Smooth muscle cell (in vitro differentiated cells): ENCODE measurements at regions not wholly inside any gene's neighbourhood (a gene's known extent, or its start where the extent isn't known, plus 50 kb on each side); places are given as distances from the start of the nearest gene placed in this dataset.
A peak's percentile ranks its signal among the peaks of the same experiment; 100 is the strongest.

Source experiments
- DNase-seq: peaks from one replicate; lab custom pipeline; 2025; ENCODE audit not compliant: unreplicated experiment; lab: John Stamatoyannopoulos, UW
- H2AFZ ChIP-seq: fragments of 200-600 bp; sonication (generic); 2 replicates; pipeline ENCODE4 v1.6.0; 2016; ENCODE audit warnings: antibody characterized with exemption, low read depth, mild to moderate bottlenecking
- H3F3A ChIP-seq: fragments of 200-600 bp; sonication (generic); 2 replicates; pipeline ENCODE4 v1.6.0; 2017; ENCODE audit warnings: antibody characterized with exemption, low read depth
- H3K27ac ChIP-seq: fragments of 200-600 bp; sonication (generic); 2 replicates; pipeline ENCODE4 v1.5.1; 2016; ENCODE audit warnings: low read depth, mild to moderate bottlenecking
- H3K27me3 ChIP-seq: fragments of 200-600 bp; sonication (generic); 2 replicates; pipeline ENCODE4 v1.6.1; 2016; ENCODE audit warnings: low read depth, mild to moderate bottlenecking
- H3K36me3 ChIP-seq: fragments of 200-600 bp; sonication (generic); 2 replicates; pipeline ENCODE4 v1.5.1; 2016; ENCODE audit warnings: low read depth
- H3K4me1 ChIP-seq: fragments of 200-600 bp; sonication (generic); 2 replicates; pipeline ENCODE4 v1.5.1; 2016; ENCODE audit warnings: low read depth
- H3K4me2 ChIP-seq: fragments of 200-600 bp; sonication (generic); 2 replicates; pipeline ENCODE4 v1.6.0; 2016; ENCODE audit warnings: mild to moderate bottlenecking
- H3K4me3 ChIP-seq: fragments of 200-600 bp; sonication (generic); 2 replicates; pipeline ENCODE4 v1.5.1; 2016; ENCODE audit warnings: mild to moderate bottlenecking
- H3K79me2 ChIP-seq: fragments of 200-600 bp; sonication (generic); 2 replicates; pipeline ENCODE4 v1.6.0; 2016; ENCODE audit warnings: low read depth, mild to moderate bottlenecking
- H3K9ac ChIP-seq: fragments of 200-600 bp; sonication (generic); 2 replicates; pipeline ENCODE4 v1.6.0; 2016; ENCODE audit warnings: low read depth
- H3K9me3 ChIP-seq: fragments of 200-600 bp; sonication (generic); replicated peaks from 2 replicates; pipeline ENCODE4 v1.5.1; 2016; ENCODE audit warnings: low read depth
- H4K20me1 ChIP-seq: fragments of 200-600 bp; sonication (generic); 2 replicates; pipeline ENCODE4 v1.6.0; 2016; ENCODE audit warnings: low read depth
- WGBS: methylation state at CpG from one replicate; pipeline ENCODE4 v1.1.7; 2016; ENCODE audit warnings: low lambda C conversion rate; 5-methylcytosine and 5-hydroxymethylcytosine counted together
- TF ChIP-seq, protein P1 (sequence below): fragments of 200-600 bp; sonication (generic); IDR thresholded peaks from 2 replicates; pipeline ENCODE4 v1.5.1; 2017; ENCODE audit warnings: borderline replicate concordance, mild to moderate bottlenecking, antibody characterized with exemption; ENCODE audit not compliant: insufficient read depth, poor library complexity, severe bottlenecking

DNA sequence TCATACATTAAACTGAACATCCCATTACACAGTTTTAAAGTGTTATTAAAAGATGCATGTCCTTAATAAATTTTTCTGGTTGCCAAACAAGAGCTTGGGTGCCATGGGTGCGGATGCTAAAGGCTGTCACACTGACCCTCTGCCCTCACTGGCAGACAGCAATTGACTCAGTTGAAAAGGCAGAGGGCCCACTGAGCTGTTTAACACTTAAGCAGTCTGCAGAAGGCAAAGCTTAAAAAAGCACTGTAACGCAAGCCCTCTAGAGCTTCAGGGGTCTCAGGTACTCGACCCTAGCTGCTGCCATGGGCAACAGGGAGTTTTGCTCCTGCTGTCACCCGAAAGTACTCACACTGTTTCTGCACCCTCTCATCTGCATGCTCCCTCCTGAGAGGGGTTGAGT is 726.4 kb upstream of the TYRP1 start:
- Histone ChIP-seq H3K79me2 (no peaks in the 10 kb centered on the region), H3K4me3 (no peak overlapping the region)
- WGBS: 86% methylated on average over 4 of the region's 4 CpGs

DNA sequence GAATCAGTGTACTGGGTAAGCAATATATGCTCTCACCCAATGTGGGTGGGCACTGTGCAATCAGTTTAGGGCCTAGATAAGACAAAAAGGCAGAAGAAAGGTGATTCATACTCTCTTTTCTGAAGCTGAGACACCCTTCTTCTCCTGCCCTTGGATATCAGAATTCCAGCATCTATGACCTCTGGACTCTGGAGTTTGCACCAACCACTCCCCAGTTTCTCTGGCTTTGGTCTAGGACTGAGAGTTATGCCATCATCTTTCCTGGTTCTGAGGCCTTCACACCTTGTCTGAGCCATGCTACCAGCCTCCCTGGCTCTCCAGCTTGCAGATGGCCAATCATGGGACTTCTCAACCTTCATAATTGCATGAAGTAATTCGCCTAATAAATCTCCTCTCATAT is 724.6 kb upstream of the TYRP1 start:
- peaks cover 3% of the 10 kb centered on the region for H3K4me1 ChIP-seq

More for the DNA sequence above, 726.4 kb upstream of the TYRP1 start:
- Histone ChIP-seq H3K27me3 (no peaks in the 10 kb centered on the region), H3K4me1 (no peaks in the 10 kb centered on the region), H3K9ac (no peak overlapping the region), H2AFZ (no peak overlapping the region), H3K27ac (no peak overlapping the region), H4K20me1 (no peaks in the 10 kb centered on the region), H3F3A (no peaks in the 10 kb centered on the region), H3K9me3 (no peaks in the 10 kb centered on the region), H3K36me3 (no peaks in the 10 kb centered on the region), H3K4me2 (no peak overlapping the region)
- TF ChIP-seq, protein P1, sequence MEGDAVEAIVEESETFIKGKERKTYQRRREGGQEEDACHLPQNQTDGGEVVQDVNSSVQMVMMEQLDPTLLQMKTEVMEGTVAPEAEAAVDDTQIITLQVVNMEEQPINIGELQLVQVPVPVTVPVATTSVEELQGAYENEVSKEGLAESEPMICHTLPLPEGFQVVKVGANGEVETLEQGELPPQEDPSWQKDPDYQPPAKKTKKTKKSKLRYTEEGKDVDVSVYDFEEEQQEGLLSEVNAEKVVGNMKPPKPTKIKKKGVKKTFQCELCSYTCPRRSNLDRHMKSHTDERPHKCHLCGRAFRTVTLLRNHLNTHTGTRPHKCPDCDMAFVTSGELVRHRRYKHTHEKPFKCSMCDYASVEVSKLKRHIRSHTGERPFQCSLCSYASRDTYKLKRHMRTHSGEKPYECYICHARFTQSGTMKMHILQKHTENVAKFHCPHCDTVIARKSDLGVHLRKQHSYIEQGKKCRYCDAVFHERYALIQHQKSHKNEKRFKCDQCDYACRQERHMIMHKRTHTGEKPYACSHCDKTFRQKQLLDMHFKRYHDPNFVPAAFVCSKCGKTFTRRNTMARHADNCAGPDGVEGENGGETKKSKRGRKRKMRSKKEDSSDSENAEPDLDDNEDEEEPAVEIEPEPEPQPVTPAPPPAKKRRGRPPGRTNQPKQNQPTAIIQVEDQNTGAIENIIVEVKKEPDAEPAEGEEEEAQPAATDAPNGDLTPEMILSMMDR: no peak
- no peak for DNase-seq

DNA sequence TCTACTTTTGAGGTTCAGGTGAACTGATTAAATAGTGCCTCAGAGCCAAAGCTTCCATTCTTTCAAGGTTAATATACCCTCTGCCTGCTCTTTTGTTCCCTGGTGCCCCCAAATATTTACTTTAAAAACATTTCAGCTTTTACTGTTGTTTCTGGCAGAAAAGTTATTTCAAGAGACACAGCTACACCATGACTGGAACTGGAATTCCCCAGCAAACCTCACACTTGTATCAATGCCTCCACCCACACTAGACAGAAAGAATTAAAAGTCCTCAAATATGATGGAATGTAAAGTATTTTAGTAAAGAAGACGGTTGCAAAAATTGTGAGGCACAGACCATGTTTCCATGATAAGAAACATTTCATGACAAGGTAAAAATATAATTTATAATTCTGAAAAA is 720.2 kb upstream of the TYRP1 start:
- 15% methylated on average over 1 of the region's 1 CpG for WGBS
- TF ChIP-seq, protein P1: no peak
- no peaks in the 10 kb centered on the region for H3K36me3 ChIP-seq
- no peaks in the 10 kb centered on the region for H4K20me1 ChIP-seq
- peak overlapping the region; percentile 32 for H3K4me2 ChIP-seq
- H3K27ac ChIP-seq: peak overlapping the region; percentile 22
- H3K9ac ChIP-seq: no peak overlapping the region
- H3K4me3 ChIP-seq: no peak overlapping the region
- H3K27me3 ChIP-seq: no peaks in the 10 kb centered on the region
- H3K4me1 ChIP-seq: peaks cover 3% of the 10 kb centered on the region
- no peaks in the 10 kb centered on the region for H3K9me3 ChIP-seq
- no peaks in the 10 kb centered on the region for H3F3A ChIP-seq
- H2AFZ ChIP-seq: peak overlapping the region; percentile 79
- DNase-seq: no peak
- H3K79me2 ChIP-seq: no peaks in the 10 kb centered on the region

More for the DNA sequence above, 724.6 kb upstream of the TYRP1 start:
- Histone ChIP-seq H3K36me3 (no peaks in the 10 kb centered on the region), H3K27me3 (no peaks in the 10 kb centered on the region), H3K4me2 (no peak overlapping the region), H3K79me2 (no peaks in the 10 kb centered on the region), H3F3A (no peaks in the 10 kb centered on the region), H4K20me1 (no peaks in the 10 kb centered on the region), H3K9ac (no peak overlapping the region), H3K27ac (no peak overlapping the region), H3K9me3 (no peaks in the 10 kb centered on the region), H3K4me3 (no peak overlapping the region), H2AFZ (no peak overlapping the region)
- 70% methylated on average over 1 of the region's 1 CpG for WGBS
- DNase-seq: no peak
- TF ChIP-seq, protein P1: no peak

DNA sequence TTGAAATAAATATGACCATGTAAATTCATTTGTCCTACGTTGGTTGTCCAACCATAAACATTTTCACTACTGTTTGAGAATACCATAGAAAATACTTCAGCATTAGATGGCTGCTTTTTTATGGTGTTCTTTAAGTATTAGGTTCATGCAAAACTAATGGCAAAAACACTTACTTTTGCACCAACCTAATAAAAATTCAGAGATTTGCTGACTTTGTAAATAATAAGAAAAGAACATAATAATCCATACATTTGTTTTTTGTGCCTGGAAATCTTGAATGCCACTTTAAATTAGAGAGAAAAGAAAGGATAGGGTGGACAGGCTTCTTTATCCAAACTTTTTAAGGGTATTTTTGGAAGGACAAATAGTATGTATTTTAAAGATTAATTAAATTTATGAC is 719.7 kb upstream of the TYRP1 start:
- no peak for DNase-seq
- TF ChIP-seq, protein P1: no peak
- 78% methylated on average over 1 of the region's 1 CpG for WGBS
- Histone ChIP-seq H3K4me3 (no peak overlapping the region), H3K27ac (no peak overlapping the region), H4K20me1 (no peaks in the 10 kb centered on the region), H3K9me3 (no peaks in the 10 kb centered on the region), H3K4me1 (peaks cover 3% of the 10 kb centered on the region), H3K36me3 (no peaks in the 10 kb centered on the region), H2AFZ (no peak overlapping the region), H3K9ac (no peak overlapping the region), H3F3A (no peaks in the 10 kb centered on the region), H3K4me2 (peak overlapping the region; percentile 32), H3K79me2 (no peaks in the 10 kb centered on the region), H3K27me3 (no peaks in the 10 kb centered on the region)
